Right lobe of liver (tissue), 6 donors: ENCODE measurements at regions not wholly inside any gene's neighbourhood (a gene's known extent, or its start where the extent isn't known, plus 50 kb on each side); places are given as distances from the start of the nearest gene placed in this dataset.

Experiments
- ATAC-seq, 4 donors: fragments of 200-7000 bp; cut with Tn5 transposase; one replicate each; pipeline ENCODE4 v1.9.1; 2020; ENCODE audit warnings: mild to moderate bottlenecking in 4 of 4, moderate library complexity in 4 of 4
- DNase-seq, 3 donors: peaks; one replicate each; pipeline ENCODE4 v3.0.0-alpha.2; 2020
- H3K27ac ChIP-seq, 3 donors: fragments of 200-600 bp; one replicate each; pipeline ENCODE4 v1.8.0; 2022
- H3K27me3 ChIP-seq, 2 donors: fragments of 200-600 bp; one replicate each; pipeline ENCODE4 v1.8.0; 2022
- H3K36me3 ChIP-seq, 4 donors: fragments of 200-600 bp; sonication (generic) in 1 of 4; one replicate each; pipeline versions ENCODE4 v1.5.1 to v1.8.0; 2017 to 2022; ENCODE audit warnings: control low read depth in 1 of 4
- H3K4me1 ChIP-seq, 4 donors: fragments of 200-600 bp; sonication (generic) in 1 of 4; one replicate each; pipeline versions ENCODE4 v1.5.1 to v1.8.0; 2017 to 2022; ENCODE audit warnings: control low read depth in 1 of 4
- H3K4me3 ChIP-seq, 3 donors: fragments of 200-600 bp; one replicate each; pipeline ENCODE4 v1.8.0; 2022
- H3K9me3 ChIP-seq, 4 donors: fragments of 200-600 bp; sonication (generic) in 1 of 4; one replicate each; pipeline versions ENCODE4 v1.5.1 to v1.8.0; 2017 to 2022; ENCODE audit warnings: control low read depth in 1 of 4
- POLR2A ChIP-seq: fragments of 450-650 bp; IDR thresholded peaks from one replicate; pipeline ENCODE4 v1.6.1; 2017; ENCODE audit warnings: antibody characterized with exemption, mild to moderate bottlenecking
- WGBS: methylation state at CpG from one replicate; pipeline ENCODE4 v1.1.6; 2018; ENCODE audit warnings: low coverage, low lambda C conversion rate; ENCODE audit not compliant: insufficient coverage; ENCODE audit errors: missing lambda C conversion rate; 5-methylcytosine and 5-hydroxymethylcytosine counted together
- intact Hi-C, 2 donors: fragments of 100-400 bp; cut with DNase I; formaldehyde crosslinking; loops; one replicate each; pipeline versions ENCODE4 v1.11.2 to v1.14.1; 2022
- TF ChIP-seq, protein P1 (sequence below), 4 donors: fragments of 200-600 bp in 3 of 4; fragments of 450-650 bp in 1 of 4; IDR thresholded peaks; one replicate each; pipeline versions ENCODE4 v1.5.1 to v1.8.0; 2016 to 2022; ENCODE audit warnings: antibody characterized with exemption in 4 of 4, mild to moderate bottlenecking in 2 of 4
- donor health status: DM: no; HTN: yes; CAD: no.
- donor health status: DM: no; HTN: no; CAD: no.
- donor health status: DM: no; HTN: no; CAD: no.
- donor health status: DM: no; HTN: yes; CAD: no.
- donor health status: DM: no; HTN: yes; CAD: no.

- no peak for ATAC-seq
These were observed 57.9 kb upstream of the PTGFRN start for GRCh38 chr1:116851846-116852245.

DNA sequence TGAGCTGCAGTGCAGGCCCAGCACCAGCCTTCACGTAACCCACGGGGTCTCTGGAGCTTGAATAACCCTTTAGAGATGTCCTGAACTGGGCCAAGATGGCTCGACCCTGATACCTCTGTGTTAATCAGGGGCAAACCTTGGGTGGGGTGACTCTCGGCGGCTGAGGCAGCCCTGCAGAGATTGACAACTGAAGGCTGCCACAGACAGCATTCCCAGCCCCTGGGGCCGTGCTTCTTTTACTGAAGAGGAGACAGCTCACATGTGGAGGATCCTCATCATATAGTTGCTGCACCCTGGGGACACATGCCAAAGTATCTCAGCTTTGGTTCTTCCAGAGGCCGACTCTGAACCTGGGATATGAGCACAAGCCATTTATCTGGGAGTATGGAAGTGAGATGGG, 57.3 kb upstream of the PTGFRN start:
- ATAC-seq (no peak), DNase-seq (no peak)
- H3K9me3 ChIP-seq, result no peaks in the 10 kb centered on the region
- intact Hi-C loops, result no loop called here
- WGBS, result 83% methylated on average over 1 of the region's 7 CpGs
- H3K27ac ChIP-seq, result no peak overlapping the region
- no peaks in the 10 kb centered on the region for H3K36me3 ChIP-seq
- TF ChIP-seq, protein P1, sequence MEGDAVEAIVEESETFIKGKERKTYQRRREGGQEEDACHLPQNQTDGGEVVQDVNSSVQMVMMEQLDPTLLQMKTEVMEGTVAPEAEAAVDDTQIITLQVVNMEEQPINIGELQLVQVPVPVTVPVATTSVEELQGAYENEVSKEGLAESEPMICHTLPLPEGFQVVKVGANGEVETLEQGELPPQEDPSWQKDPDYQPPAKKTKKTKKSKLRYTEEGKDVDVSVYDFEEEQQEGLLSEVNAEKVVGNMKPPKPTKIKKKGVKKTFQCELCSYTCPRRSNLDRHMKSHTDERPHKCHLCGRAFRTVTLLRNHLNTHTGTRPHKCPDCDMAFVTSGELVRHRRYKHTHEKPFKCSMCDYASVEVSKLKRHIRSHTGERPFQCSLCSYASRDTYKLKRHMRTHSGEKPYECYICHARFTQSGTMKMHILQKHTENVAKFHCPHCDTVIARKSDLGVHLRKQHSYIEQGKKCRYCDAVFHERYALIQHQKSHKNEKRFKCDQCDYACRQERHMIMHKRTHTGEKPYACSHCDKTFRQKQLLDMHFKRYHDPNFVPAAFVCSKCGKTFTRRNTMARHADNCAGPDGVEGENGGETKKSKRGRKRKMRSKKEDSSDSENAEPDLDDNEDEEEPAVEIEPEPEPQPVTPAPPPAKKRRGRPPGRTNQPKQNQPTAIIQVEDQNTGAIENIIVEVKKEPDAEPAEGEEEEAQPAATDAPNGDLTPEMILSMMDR (IDR thresholded peaks at IDR 0.05), result no peak
- TF ChIP-seq POLR2A, result no peak
- H3K27me3 ChIP-seq, result no peaks in the 10 kb centered on the region
- H3K4me3 ChIP-seq, result no peak overlapping the region
- peaks cover 0 to 13% (median 4%) of the 10 kb centered on the region in 4 donors for H3K4me1 ChIP-seq

More at GRCh38 chr1:116851846-116852245, 57.9 kb upstream of the PTGFRN start:
- Histone ChIP-seq H3K27me3 (no peaks in the 10 kb centered on the region), H3K4me1 (peaks cover 0 to 13% (median 4%) of the 10 kb centered on the region in 4 donors), H3K4me3 (no peak overlapping the region), H3K9me3 (no peaks in the 10 kb centered on the region), H3K36me3 (no peaks in the 10 kb centered on the region), H3K27ac (no peak overlapping the region)
- no peak for DNase-seq
- TF ChIP-seq, protein P1 (IDR thresholded peaks at IDR 0.05), result no peak
- no peak for TF ChIP-seq POLR2A
- 67% methylated on average over 2 of the region's 5 CpGs for WGBS
- intact Hi-C loops, result no loop called here

- Histone ChIP-seq H3K36me3 (no peaks in the 10 kb centered on the region), H3K9me3 (no peaks in the 10 kb centered on the region), H3K27me3 (no peaks in the 10 kb centered on the region), H3K4me1 (peaks cover 0 to 13% (median 4%) of the 10 kb centered on the region in 4 donors), H3K4me3 (no peak overlapping the region), H3K27ac (no peak overlapping the region)
- ATAC-seq, result no peak
- intact Hi-C loops, result no loop called here
- 53% methylated on average over 2 of the region's 3 CpGs for WGBS
- TF ChIP-seq, protein P1 (IDR thresholded peaks at IDR 0.05), result no peak
- TF ChIP-seq POLR2A, result no peak
- no peak for DNase-seq
These were observed 56.8 kb upstream of the PTGFRN start for GRCh38 chr1:116852910-116853309.

- H3K36me3 ChIP-seq, result no peaks in the 10 kb centered on the region
- 17% methylated on average over 4 of the region's 4 CpGs for WGBS
- H3K27me3 ChIP-seq, result no peaks in the 10 kb centered on the region
- intact Hi-C loops, result no loop called here
- H3K4me1 ChIP-seq, result peaks cover 0 to 13% (median 4%) of the 10 kb centered on the region in 4 donors
- TF ChIP-seq POLR2A, result no peak
- TF ChIP-seq, protein P1 (IDR thresholded peaks at IDR 0.05), result no peak
- DNase-seq (no peak), ATAC-seq (peak; percentile 84 to 97 (median 92))
- no peaks in the 10 kb centered on the region for H3K9me3 ChIP-seq
- H3K27ac ChIP-seq, result peak overlapping the region in 1 of 3 donors; percentile 10
- no peak overlapping the region for H3K4me3 ChIP-seq
These were observed 55.9 kb upstream of the PTGFRN start for GRCh38 chr1:116853680-116854402.
